ENCODE measurements at regions not wholly inside any gene's neighbourhood (a gene's known extent, or its start where the extent isn't known, plus 50 kb on each side); places are given as distances from the start of the nearest gene placed in this dataset.

DNA sequence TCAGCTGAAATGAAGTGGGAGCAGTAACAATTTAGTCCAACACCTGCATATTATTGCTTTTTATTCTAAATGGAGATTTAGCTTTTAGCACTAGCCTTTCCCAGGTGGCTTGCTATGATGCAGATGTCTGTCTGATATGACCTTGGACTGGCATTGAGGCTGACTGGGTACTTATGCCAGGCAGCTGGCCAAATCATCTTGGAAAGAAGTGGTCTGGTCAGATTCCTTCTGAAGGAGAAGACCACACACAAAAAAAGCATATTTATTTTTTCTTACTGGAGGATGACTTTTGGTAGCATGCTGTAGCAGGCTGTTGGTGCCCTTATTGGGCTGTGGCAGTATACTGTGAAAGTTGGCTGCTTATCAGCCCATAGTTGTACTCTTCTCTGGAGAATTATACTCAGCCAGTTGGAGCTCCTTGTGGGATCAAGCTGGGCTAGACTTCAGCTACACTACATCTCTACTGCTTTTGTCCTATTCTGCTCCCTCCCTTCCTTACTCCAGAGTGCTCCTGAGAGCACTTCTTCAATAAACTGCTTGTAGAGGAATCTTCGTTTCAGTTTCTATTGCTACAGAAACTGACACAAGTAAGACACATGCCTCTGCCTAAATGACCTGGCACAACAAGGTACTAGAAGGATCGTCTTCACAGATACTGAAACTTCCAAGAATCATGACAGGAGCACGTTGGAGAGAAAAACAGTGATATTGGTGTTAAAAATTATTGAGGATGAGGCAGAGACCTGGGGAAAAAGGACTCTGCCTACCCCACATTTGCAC, 196.8 kb upstream of the RPS6KA3 start:
- no peak for DNase-seq

DNA sequence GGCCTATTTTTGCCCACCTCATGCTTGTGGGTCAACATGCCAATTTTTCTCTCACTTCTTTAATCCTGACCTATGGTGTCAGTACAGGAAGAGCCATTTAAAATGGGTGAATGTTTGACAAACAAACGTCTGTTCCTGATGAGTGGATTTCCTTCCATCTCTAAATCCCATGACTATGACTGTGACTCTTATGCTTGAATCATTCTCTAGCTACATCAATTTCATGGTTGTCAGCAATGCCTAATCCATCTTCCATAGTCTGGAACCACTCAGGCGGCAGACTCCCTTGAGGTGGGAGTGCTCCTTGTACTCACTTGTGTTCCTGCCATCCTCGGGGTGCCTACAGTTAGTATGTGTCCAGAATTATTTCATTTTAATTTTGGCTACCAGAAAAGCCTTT, 194.9 kb upstream of the RPS6KA3 start:
- no peak for DNase-seq

DNA sequence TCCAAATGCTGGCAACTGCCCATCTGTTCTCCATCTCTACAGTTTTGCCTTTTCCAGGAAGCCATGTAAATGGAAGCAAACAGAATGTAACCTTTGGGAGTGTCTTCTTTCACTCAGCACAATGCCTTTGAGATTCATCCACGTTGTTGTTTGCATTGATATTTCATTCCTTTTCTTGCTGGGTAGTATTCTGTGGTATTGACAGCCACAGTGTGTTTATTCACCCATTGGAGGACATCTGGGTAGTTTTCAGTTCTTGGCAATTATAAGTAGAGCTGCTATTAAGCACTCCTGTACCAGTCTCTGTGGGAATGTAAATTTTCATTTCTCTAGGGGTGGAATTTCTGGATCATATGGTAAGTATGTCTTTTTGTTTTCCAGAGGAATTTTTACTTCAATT, 194.3 kb upstream of the RPS6KA3 start:
- DNase-seq = no peak

DNA sequence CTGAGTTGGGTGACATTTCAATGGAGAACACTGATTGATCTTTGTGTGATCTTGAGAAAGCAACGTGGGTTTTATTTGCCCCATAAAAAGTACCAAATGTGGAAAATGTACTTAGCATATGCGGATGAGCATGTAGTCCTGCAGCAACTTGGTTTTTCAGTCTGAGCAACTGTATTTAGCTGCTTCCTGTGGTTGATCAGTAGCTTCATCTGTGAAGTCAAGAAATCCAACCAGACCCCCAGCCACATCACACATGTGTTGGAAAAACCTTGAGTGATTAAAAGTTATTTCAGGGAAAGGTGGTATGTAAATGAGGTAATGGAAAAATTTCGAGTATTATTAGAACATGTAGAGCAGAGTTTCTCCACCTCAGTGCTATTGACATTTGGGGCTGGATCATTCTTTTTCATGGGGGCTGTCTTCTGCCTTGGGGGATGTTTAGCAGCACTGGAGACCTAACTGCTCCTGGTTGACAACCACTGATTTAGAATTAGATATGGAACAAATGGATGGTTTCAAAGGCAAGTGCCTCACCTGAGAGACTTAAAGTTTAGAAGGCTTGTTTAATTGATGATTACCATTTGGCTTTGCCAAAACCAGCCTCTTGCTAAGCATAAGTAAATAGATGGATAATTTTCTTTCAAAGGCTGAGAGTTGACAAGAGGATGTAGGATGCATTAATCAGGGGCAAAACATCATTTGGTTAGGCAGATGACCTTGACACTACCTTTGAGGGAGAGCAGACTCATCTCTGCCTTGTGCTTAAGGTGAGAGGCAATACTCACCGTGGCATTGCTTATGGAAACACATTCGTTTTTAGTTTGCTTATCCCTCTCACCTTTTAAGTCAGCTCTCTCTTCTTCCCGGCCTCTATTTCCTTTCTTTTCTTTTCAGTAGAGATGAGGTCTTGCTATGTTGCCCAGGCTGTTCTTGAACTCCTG, 193.0 kb upstream of the RPS6KA3 start:
- no peak for DNase-seq

- no peak for DNase-seq
Observed at GRCh38 chrX:20456971-20457370, 190.3 kb upstream of the RPS6KA3 start.

DNA sequence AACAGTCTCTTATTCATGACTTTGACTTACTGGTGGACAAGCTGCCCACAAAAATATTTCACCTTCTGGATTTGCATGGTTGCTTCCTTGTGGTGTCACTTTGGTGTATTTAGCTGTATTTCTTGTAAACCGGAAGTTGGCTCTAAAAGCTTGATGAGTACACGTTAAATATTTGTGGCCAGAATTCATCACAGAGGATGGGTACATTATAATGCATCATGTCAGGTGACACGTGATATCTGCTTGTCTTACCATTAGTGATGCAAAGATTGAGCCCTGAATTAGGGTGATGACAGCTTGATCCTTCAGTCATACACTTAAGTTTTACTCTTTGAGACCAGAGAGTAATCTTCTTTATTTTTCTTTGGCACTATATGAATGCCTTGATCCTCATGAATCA, 188.3 kb upstream of the RPS6KA3 start:
- DNase-seq = no peak

DNA sequence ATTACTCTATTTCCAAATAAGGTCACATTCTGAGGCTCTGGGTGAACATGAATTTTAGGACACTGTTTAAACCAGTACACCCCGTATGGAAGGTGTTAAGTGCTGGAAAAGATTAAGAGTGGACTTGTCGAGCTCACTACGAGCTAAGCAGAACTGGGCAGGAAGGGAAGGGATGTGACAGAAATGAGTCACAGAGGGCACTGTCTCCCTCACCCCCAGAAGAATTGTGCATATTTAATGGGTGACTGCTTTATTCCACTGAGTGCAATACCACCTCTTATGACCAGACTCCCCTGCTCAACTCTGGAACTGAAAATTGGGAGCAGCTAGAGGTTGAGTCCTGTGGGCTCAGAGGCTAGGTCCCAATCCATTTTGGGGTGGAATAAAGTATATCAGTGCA, 187.4 kb upstream of the RPS6KA3 start:
- DNase-seq = no peak

GRCh38 chrX:20452487-20452886, 185.8 kb upstream of the RPS6KA3 start:
- DNase-seq = no peak

DNA sequence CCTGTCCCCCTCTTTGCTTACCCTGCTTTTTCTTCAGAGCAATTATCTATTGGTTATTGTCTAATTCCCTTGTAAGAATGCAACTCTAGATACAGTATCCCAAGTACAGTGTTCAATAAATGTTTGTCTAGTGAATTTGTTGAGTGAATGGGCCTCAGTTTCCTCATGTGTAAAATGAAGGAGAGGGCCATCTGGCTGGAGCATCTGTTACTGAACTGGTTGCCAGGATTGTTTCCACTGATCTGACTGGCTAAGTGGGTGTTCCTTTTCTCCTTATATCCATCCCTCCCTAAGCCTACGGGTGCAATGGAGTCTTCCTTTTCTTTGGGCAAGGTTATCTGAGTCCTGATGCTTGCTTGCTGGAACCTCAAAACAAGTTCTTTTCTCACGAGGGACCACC, 185.2 kb upstream of the RPS6KA3 start:
- DNase-seq = no peak

DNA sequence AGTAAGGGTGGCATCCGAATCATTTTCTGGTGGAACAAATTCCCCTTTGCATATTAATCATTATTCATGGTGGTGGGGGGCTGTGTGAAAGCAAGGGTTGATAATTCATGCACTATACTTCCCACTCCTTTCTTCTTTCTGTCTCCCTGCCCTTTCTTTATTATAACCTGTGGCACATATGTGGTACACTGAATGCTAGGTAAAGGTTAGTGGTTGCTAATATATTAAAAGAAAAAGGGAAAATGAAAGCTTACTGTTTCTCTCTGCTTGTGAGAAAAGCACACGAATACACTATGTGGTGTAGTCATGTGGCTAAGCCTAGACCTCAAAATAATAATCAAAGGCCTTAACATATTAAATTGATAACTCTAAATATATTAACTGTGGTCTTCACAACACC, 178.4 kb upstream of the RPS6KA3 start:
- no peak for DNase-seq

DNA sequence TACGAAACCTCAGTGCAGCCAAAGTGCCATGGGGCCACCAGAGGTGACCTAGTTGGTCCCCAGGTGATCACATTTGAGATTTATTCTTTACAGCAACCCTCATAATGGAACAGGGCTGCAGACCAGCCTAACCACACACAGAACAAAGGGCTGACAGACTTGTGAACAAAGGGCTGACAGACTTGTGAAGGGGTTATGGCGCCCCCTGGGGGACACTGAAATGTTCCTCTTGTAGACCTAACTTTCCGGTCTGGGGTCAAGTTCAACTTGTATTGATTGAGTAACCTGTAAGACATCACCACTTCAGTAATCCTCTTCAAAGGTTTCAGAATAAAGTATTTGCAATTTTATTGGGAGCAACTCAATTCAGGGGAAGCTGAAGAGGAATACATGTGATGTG, 175.9 kb upstream of the RPS6KA3 start:
- DNase-seq = peak; percentile 84 to 87

GRCh38 chrX:20441123-20441522, 174.4 kb upstream of the RPS6KA3 start:
- no peak for DNase-seq

GRCh38 chrX:20438871-20439526, 172.3 kb upstream of the RPS6KA3 start:
- no peak for DNase-seq

DNA sequence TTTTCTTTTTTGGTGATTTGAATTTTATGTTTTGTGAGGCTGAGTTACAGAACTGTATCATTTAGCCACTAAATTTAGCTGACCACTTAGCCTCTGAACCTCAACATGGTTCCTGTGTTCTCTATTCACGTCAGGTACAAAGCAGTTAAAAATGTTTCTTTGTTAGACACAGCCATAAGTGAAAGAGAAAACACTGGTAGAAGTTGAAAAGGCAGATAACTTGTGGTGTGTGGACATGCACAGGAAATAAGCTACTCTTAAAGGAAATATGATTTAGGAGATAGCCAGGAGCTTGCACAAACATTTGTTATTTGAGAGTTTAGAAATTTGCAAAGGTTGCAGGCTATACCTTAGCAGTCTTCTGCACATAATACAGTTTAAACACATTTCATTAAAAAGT, 171.0 kb upstream of the RPS6KA3 start:
- no peak for DNase-seq

DNA sequence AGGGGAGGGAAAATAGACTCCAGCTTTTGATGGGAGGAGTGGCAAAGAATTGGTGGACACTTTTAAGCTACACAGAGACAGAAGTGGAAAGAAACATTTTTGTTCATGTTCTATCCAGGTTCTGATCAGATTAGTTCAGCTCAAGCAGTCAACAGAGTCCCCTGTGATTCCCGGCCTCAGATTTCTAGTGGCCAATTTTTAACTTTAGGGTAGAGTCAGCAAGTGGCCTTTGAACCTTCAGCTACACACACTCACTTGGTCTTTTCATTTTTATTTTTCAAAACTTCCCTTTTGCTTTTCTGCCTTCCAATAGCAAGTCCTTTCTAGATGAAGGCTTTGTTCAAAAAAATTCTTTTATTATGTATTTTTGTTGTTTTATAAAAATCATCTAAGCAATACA, 169.2 kb upstream of the RPS6KA3 start:
- no peak for DNase-seq

- DNase-seq = no peak
Observed at GRCh38 chrX:20434986-20435385, 168.3 kb upstream of the RPS6KA3 start.

DNA sequence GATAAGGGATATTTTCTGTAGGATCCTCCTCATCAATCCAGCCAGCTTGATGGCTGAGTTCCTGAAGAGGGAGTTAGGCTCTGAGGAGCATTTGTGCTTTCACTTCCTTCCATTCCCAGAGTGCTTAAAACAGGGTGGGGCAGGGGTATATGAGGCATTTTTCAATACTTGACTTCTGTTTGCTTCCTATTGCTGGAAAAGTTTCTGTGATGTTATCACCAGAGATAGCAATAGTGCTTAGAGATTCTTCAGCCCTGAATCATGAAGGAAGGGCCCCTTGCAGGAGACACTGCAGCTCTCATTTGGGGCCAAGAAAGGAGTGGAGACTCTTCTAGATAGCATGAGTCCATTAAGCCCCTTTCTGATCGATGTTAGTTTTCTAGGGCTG, 166.7 kb upstream of the RPS6KA3 start:
- no peak for DNase-seq

- DNase-seq = no peak
Observed at GRCh38 chrX:20432746-20433387, 166.2 kb upstream of the RPS6KA3 start.

DNA sequence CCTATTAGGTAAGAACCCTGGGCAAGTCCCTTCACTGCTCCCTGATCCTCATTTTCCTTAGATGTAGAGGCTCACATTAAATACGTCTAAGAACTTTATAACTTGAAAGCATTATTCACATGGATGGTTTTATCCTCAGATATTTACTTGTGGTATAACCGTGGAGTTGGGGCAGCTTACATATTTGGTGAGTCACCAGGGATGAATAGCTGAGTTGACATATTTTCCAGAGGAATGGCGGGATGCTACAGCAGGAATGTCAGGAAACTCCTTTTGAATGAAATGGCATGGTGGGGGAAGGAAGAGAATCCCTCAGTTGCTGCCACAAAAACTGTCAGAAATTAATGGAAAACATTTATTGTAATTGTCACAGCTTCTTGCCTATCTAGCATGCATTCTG, 165.3 kb upstream of the RPS6KA3 start:
- DNase-seq = no peak

GRCh38 chrX:20431486-20431885, 164.8 kb upstream of the RPS6KA3 start:
- DNase-seq = no peak

DNA sequence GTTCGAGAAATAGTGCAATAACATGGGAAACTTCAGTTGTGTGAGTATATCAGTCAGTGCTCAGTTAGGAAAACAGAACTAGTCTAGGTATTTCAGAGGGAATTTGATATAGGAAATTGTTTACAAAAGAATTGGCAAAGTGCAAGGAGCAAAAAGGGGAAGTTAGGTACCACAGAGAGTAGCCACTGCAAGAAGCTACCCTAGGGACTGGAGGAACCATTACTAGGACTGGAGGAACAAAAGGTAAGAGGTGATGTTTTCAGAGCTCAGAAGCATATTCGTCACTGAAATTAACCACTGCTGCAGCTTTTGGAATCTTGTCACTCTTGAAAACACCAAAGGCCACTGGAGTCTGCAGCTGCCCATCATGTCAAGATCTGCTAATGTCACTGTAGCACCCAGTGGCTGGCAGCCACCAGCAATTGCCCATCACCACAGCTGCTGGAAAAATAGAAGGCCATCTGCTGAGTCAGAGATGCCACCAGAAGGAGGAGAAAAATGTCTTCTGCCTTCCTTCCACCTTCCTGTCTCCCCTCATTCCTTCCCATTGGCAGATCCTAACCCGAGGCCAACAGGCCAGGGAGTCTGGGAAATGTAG, 160.6 kb upstream of the RPS6KA3 start:
- no peak for DNase-seq

DNA sequence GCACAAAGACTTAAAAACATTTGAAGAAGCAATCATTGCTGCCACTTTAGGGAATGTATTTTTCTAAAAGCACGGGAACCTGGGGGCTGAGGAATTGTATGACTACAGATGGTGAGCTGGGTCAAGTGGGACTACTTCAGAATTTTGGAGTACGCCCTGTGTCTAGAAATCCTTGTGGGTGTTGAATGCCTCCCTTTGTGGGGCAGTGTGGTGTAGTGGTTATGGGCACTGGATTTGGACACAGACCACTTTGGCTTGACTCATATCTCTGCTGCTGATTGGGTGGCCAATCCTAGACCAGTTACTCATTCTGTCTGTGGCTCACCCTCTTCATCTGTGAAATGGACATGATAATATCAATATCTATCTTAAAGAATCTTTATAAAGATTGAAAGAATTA, 155.0 kb upstream of the RPS6KA3 start:
- no peak for DNase-seq

- no peak for DNase-seq
Observed at GRCh38 chrX:20421275-20421674, 154.6 kb upstream of the RPS6KA3 start.

Data from activated T-cell treated with anti-CD3 and anti-CD28 coated beads, Interleukin-2, amount 50 U/mL, for 48 hours (primary cell).